HEK293 (cell line): ENCODE measurements at regions not wholly inside any gene's neighbourhood (a gene's known extent, or its start where the extent isn't known, plus 50 kb on each side); places are given as distances from the start of the nearest gene placed in this dataset.

Experiments used
- CTCF ChIA-PET: fragments of 350-600 bp; formaldehyde crosslinking; extraction: SDS; loops from one replicate; lab custom pipeline; 2021; ENCODE audit warnings: antibody characterized with exemption; lab: Yijun Ruan, JAX
- POLR2A ChIA-PET: fragments of 300-600 bp; formaldehyde crosslinking; extraction: SDS; loops from one replicate; lab custom pipeline; 2020; ENCODE audit warnings: antibody characterized with exemption, inconsistent platforms; lab: Yijun Ruan, JAX
- H3K27ac ChIP-seq: fragments of 200-500 bp; sonication (Bioruptor generic); 2 replicates; pipeline ENCODE4 v1.5.1; 2014; ENCODE audit warnings: low read depth, low read length, control low read depth, inconsistent platforms; ENCODE audit errors: extremely low read depth
- H3K36me3 ChIP-seq, 2 experiments: fragments of 200-500 bp in 1 of 2; sonication (Bioruptor generic) in 1 of 2; 1 replicate in 1 of 2; 2 replicates in 1 of 2; pipeline ENCODE4 v1.5.1; 2014 to 2017; ENCODE audit warnings: inconsistent platforms in 2 of 2, low read length in 2 of 2; ENCODE audit not compliant: control insufficient read depth in 2 of 2, insufficient read depth in 1 of 2
- H3K4me1 ChIP-seq: fragments of 200-500 bp; sonication (Bioruptor generic); 2 replicates; pipeline ENCODE4 v1.5.1; 2014; ENCODE audit warnings: mild to moderate bottlenecking, low read length, inconsistent platforms; ENCODE audit not compliant: control insufficient read depth, insufficient read depth
- H3K4me3 ChIP-seq: 2 replicates; pipeline ENCODE4 v1.5.1; 2011; ENCODE audit warnings: low read depth, mild to moderate bottlenecking, control low read depth, low read length, moderate library complexity
- H3K9me3 ChIP-seq: fragments of 200-500 bp; sonication (Bioruptor generic); 2 replicates; pipeline ENCODE4 v1.5.1; 2014; ENCODE audit warnings: low read depth, low read length, inconsistent platforms; ENCODE audit not compliant: control insufficient read depth, insufficient read depth
- PRDM1 ChIP-seq: fragments of 450-650 bp; formaldehyde crosslinking; IDR thresholded peaks from 2 replicates; pipeline ENCODE4; 2016; ENCODE audit warnings: missing biosample characterization, missing genetic modification characterization
- SETDB1 ChIP-seq: IDR thresholded peaks from one replicate; pipeline ENCODE4 v1.6.1; 2017; ENCODE audit warnings: mild to moderate bottlenecking, low read length, moderate library complexity, mixed read lengths; ENCODE audit not compliant: insufficient read length
- SP3 ChIP-seq: fragments of 450-650 bp; formaldehyde crosslinking; IDR thresholded peaks from 2 replicates; pipeline ENCODE4 v1.5.1; 2016; ENCODE audit warnings: missing biosample characterization, missing genetic modification characterization
- YY2 ChIP-seq: fragments of 450-650 bp; formaldehyde crosslinking; IDR thresholded peaks from 2 replicates; pipeline ENCODE4 v1.5.1; 2016; ENCODE audit warnings: missing biosample characterization, missing genetic modification characterization
- ZBTB17 ChIP-seq: fragments of 450-650 bp; formaldehyde crosslinking; IDR thresholded peaks from 2 replicates; pipeline ENCODE4 v1.5.1; 2016; ENCODE audit warnings: missing biosample characterization, missing genetic modification characterization
- ZBTB48 ChIP-seq: fragments of 450-650 bp; formaldehyde crosslinking; IDR thresholded peaks from 2 replicates; pipeline ENCODE4 v1.5.1; 2016; ENCODE audit warnings: missing biosample characterization, missing genetic modification characterization
- ZFP3 ChIP-seq: fragments of 450-650 bp; formaldehyde crosslinking; IDR thresholded peaks from 2 replicates; pipeline ENCODE4 v1.5.1; 2016; ENCODE audit warnings: low read depth, missing biosample characterization, missing genetic modification characterization
- ZFP69B ChIP-seq: fragments of 450-650 bp; formaldehyde crosslinking; IDR thresholded peaks from 2 replicates; pipeline ENCODE4 v1.5.1; 2016; ENCODE audit warnings: missing biosample characterization, missing genetic modification characterization
- ZIC2 ChIP-seq: fragments of 450-650 bp; formaldehyde crosslinking; IDR thresholded peaks from 2 replicates; pipeline ENCODE4 v1.5.1; 2016; ENCODE audit warnings: missing biosample characterization, missing genetic modification characterization
- ZNF10 ChIP-seq: fragments of 450-650 bp; formaldehyde crosslinking; IDR thresholded peaks from 2 replicates; pipeline ENCODE4 v1.5.1; 2017; ENCODE audit warnings: missing biosample characterization, missing genetic modification characterization
- ZNF138 ChIP-seq: fragments of 450-650 bp; formaldehyde crosslinking; IDR thresholded peaks from 2 replicates; pipeline ENCODE4 v1.5.1; 2016; ENCODE audit warnings: missing biosample characterization, missing genetic modification characterization, borderline replicate concordance
- ZNF16 ChIP-seq: fragments of 450-650 bp; formaldehyde crosslinking; IDR thresholded peaks from 2 replicates; pipeline ENCODE4 v1.5.1; 2016; ENCODE audit warnings: low read depth, missing biosample characterization, missing genetic modification characterization
- ZNF202 ChIP-seq: fragments of 450-650 bp; formaldehyde crosslinking; IDR thresholded peaks from 2 replicates; pipeline ENCODE4 v1.5.1; 2016; ENCODE audit warnings: missing biosample characterization, missing genetic modification characterization, borderline replicate concordance
- ZNF23 ChIP-seq: fragments of 450-650 bp; formaldehyde crosslinking; IDR thresholded peaks from 2 replicates; pipeline ENCODE4 v1.5.1; 2016; ENCODE audit warnings: missing biosample characterization, missing genetic modification characterization, borderline replicate concordance
- ZNF311 ChIP-seq: fragments of 450-650 bp; formaldehyde crosslinking; IDR thresholded peaks from 2 replicates; pipeline ENCODE4 v1.5.1; 2017; ENCODE audit warnings: missing biosample characterization, missing genetic modification characterization, borderline replicate concordance
- ZNF394 ChIP-seq: fragments of 450-650 bp; formaldehyde crosslinking; IDR thresholded peaks from 2 replicates; pipeline ENCODE4 v1.5.1; 2016; ENCODE audit warnings: missing biosample characterization, missing genetic modification characterization, mild to moderate bottlenecking, moderate library complexity, borderline replicate concordance
- ZNF521 ChIP-seq: fragments of 450-650 bp; formaldehyde crosslinking; IDR thresholded peaks from 2 replicates; pipeline ENCODE4 v1.5.1; 2017; ENCODE audit warnings: missing biosample characterization, mild to moderate bottlenecking, missing genetic modification characterization
- ZNF549 ChIP-seq: fragments of 450-650 bp; IDR thresholded peaks from 2 replicates; pipeline ENCODE4 v1.5.1; 2018; ENCODE audit warnings: missing biosample characterization, missing genetic modification characterization, mild to moderate bottlenecking, inconsistent platforms, moderate library complexity
- ZNF555 ChIP-seq: fragments of 450-650 bp; formaldehyde crosslinking; conservative IDR thresholded peaks from 2 replicates; pipeline ENCODE4 v1.5.1; 2017; ENCODE audit warnings: missing biosample characterization, mild to moderate bottlenecking, missing genetic modification characterization, inconsistent platforms
- ZNF621 ChIP-seq: fragments of 450-650 bp; formaldehyde crosslinking; IDR thresholded peaks from 2 replicates; pipeline ENCODE4 v1.5.1; 2017; ENCODE audit warnings: missing biosample characterization, missing genetic modification characterization
- ZNF768 ChIP-seq: fragments of 450-650 bp; formaldehyde crosslinking; IDR thresholded peaks from 2 replicates; pipeline ENCODE4 v1.5.1; 2018; ENCODE audit warnings: missing biosample characterization, mild to moderate bottlenecking, missing genetic modification characterization
- ZNF777 ChIP-seq: fragments of 450-650 bp; formaldehyde crosslinking; IDR thresholded peaks from 2 replicates; pipeline ENCODE4 v1.5.1; 2017; ENCODE audit warnings: missing biosample characterization, missing genetic modification characterization, borderline replicate concordance
- ZNF837 ChIP-seq: fragments of 450-650 bp; formaldehyde crosslinking; IDR thresholded peaks from 2 replicates; pipeline ENCODE4 v1.5.1; 2016; ENCODE audit warnings: missing biosample characterization, missing genetic modification characterization
- ZSCAN23 ChIP-seq: fragments of 450-650 bp; formaldehyde crosslinking; IDR thresholded peaks from 2 replicates; pipeline ENCODE4 v1.5.1; 2016; ENCODE audit warnings: missing biosample characterization, missing genetic modification characterization
- TF ChIP-seq, protein P1 (sequence below): fragments of 450-650 bp; formaldehyde crosslinking; IDR thresholded peaks from 2 replicates; pipeline ENCODE4 v1.5.1; 2016; ENCODE audit warnings: missing biosample characterization, missing genetic modification characterization
- TF ChIP-seq, protein P2 (sequence below): fragments of 450-650 bp; formaldehyde crosslinking; IDR thresholded peaks from 2 replicates; pipeline ENCODE4 v1.5.1; 2016; ENCODE audit warnings: missing biosample characterization, missing genetic modification characterization
- TF ChIP-seq, protein P3 (sequence below): fragments of 450-650 bp; formaldehyde crosslinking; IDR thresholded peaks from 2 replicates; pipeline ENCODE4 v1.5.1; 2016; ENCODE audit warnings: missing biosample characterization, missing genetic modification characterization

DNA sequence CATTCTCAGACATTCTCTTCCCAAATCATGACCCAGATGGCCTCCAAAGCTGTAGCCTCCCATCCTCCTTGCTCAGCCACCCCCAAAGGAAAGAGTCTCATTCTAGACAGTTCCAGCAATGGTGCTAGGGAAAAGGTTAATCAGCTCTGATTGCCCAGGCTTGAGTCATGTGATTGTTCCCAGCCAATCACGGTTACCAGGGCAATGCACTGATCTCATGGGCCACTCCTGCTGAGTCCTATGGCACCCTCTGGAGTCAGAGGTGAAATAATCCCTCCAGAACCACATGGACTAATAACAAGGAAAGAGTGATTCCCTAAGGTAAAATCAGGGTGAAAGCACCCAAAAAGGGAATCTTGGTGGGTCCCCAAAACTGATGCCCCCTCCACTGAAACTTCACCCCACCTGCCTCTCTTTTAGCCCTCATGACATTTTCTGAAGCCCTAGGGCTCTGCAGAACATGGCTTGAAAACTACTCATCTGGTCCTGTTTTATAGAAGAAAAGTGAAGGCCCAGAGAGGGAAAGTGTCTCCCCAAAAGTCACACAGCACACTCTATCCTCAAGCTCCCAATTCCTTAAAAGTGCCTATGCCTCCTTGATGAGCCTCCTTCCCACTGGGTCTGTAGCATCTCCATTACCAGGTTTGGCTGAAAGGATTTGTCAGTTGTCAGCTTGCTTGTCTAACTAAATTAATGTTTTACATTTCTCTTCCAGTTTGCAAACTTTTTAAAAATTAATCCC, 203.7 kb downstream of the MN1 start:
- TF ChIP-seq ZNF202 (tag by site-specific recombination) (no peak), ZNF837 (no peak), ZIC2 (tag by site-specific recombination) (peak; percentile 29; the same call in 1 of the 2 replicates), ZNF138 (no peak), PRDM1 (tag by site-specific recombination) (peak; percentile 49), ZNF394 (tag by site-specific recombination) (no peak), ZNF777 (no peak), SP3 (tag by site-specific recombination) (no peak), ZFP3 (tag by site-specific recombination) (no peak), ZNF768 (tag by site-specific recombination) (peak; percentile 77)
- TF ChIP-seq, protein P1, sequence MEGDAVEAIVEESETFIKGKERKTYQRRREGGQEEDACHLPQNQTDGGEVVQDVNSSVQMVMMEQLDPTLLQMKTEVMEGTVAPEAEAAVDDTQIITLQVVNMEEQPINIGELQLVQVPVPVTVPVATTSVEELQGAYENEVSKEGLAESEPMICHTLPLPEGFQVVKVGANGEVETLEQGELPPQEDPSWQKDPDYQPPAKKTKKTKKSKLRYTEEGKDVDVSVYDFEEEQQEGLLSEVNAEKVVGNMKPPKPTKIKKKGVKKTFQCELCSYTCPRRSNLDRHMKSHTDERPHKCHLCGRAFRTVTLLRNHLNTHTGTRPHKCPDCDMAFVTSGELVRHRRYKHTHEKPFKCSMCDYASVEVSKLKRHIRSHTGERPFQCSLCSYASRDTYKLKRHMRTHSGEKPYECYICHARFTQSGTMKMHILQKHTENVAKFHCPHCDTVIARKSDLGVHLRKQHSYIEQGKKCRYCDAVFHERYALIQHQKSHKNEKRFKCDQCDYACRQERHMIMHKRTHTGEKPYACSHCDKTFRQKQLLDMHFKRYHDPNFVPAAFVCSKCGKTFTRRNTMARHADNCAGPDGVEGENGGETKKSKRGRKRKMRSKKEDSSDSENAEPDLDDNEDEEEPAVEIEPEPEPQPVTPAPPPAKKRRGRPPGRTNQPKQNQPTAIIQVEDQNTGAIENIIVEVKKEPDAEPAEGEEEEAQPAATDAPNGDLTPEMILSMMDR (tag by site-specific recombination) = no peak
- TF ChIP-seq, protein P2, sequence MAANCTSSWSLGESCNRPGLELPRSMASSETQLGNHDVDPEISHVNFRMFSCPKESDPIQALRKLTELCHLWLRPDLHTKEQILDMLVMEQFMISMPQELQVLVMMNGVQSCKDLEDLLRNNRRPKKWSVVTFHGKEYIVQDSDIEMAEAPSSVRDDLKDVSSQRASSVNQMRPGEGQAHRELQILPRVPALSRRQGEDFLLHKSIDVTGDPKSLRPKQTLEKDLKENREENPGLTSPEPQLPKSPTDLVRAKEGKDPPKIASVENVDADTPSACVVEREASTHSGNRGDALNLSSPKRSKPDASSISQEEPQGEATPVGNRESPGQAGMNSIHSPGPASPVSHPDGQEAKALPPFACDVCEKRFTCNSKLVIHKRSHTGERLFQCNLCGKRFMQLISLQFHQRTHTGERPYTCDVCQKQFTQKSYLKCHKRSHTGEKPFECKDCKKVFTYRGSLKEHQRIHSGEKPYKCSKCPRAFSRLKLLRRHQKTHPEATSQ (tag by site-specific recombination) = no peak
- no peaks in the 10 kb centered on the region for H3K9me3 ChIP-seq
- POLR2A ChIA-PET = no interaction called here
- H3K27ac ChIP-seq = no peak overlapping the region
- CTCF ChIA-PET = no interaction called here
- no peaks in the 10 kb centered on the region for H3K36me3 ChIP-seq
- H3K4me3 ChIP-seq = no peak overlapping the region
- H3K4me1 ChIP-seq = no peaks in the 10 kb centered on the region

DNA sequence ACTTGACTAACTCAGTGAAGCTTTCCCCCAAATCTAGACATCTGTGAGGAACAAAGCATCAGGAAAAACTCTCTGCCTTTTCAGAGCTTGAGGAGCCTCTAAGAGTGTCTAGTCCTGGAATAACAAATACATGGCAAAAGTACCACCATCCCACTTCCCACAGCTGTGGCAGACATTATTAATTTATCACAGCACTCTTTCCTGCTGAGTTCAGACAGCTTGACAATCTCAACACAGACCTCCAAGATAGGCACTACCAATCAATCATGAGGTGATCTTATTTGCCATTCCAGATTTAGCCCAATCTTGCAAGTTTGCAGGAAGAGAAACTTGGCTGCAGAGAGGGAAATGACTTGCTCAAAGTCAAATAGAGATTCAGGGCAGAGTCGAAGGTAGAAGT, 202.8 kb downstream of the MN1 start:
- Histone ChIP-seq H3K36me3 (no peaks in the 10 kb centered on the region), H3K4me3 (no peak overlapping the region), H3K4me1 (no peaks in the 10 kb centered on the region), H3K9me3 (no peaks in the 10 kb centered on the region), H3K27ac (no peak overlapping the region)
- ChIA-PET CTCF (no interaction called here), POLR2A (no interaction called here)
- TF ChIP-seq ZNF23 (tag by site-specific recombination) (peak; percentile 27; the same call in 1 of the 2 replicates), ZSCAN23 (tag by site-specific recombination) (no peak), ZBTB48 (tag by site-specific recombination) (no peak), SETDB1 (peak; percentile 24), ZBTB17 (tag by site-specific recombination) (peak; percentile 84)

DNA sequence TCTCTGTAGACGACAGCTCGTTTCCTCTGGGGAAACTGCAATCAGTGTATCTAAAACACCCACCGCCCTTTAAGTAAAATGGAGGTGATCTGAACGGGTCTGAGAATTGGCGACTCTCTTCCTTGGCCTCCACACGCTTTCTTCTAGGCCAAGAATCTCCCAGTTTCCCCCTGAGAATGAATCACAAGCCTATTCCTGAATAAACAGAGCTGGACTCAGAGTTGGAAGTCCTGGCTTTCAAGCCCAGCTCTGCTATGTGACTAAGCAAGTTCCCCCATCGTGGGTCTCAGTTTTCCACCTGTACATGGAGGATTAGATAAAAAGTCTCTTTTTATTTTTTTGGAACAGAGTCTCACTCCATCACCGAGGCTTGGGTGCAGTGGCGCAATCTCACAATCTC, 200.4 kb downstream of the MN1 start:
- Histone ChIP-seq H3K27ac (no peak overlapping the region), H3K36me3 (no peaks in the 10 kb centered on the region), H3K9me3 (no peaks in the 10 kb centered on the region), H3K4me1 (no peaks in the 10 kb centered on the region), H3K4me3 (no peak overlapping the region)
- ChIA-PET CTCF (interaction anchor here (0.7 kb wide), 1 partner anchor 102 kb away, joined by 6 read pairs; no protein-coding TSS in a partner anchor), POLR2A (no interaction called here)
- TF ChIP-seq ZNF621 (tag by site-specific recombination) (no peak), ZNF10 (tag by site-specific recombination) (no peak), ZNF521 (tag by site-specific recombination) (no peak), ZNF202 (tag by site-specific recombination) (no peak), ZFP69B (tag by site-specific recombination) (no peak), ZIC2 (tag by site-specific recombination) (no peak), ZNF16 (tag by site-specific recombination) (no peak), ZSCAN23 (tag by site-specific recombination) (no peak), ZNF555 (tag by site-specific recombination) (no peak), ZNF549 (no peak), YY2 (tag by site-specific recombination) (no peak), ZNF311 (no peak)
- TF ChIP-seq, protein P3, sequence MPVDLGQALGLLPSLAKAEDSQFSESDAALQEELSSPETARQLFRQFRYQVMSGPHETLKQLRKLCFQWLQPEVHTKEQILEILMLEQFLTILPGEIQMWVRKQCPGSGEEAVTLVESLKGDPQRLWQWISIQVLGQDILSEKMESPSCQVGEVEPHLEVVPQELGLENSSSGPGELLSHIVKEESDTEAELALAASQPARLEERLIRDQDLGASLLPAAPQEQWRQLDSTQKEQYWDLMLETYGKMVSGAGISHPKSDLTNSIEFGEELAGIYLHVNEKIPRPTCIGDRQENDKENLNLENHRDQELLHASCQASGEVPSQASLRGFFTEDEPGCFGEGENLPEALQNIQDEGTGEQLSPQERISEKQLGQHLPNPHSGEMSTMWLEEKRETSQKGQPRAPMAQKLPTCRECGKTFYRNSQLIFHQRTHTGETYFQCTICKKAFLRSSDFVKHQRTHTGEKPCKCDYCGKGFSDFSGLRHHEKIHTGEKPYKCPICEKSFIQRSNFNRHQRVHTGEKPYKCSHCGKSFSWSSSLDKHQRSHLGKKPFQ = no peak
